A549 (cell line): ENCODE measurements at regions not wholly inside any gene's neighbourhood (a gene's known extent, or its start where the extent isn't known, plus 50 kb on each side); places are given as distances from the start of the nearest gene placed in this dataset.

Experiments
- ATAC-seq, 2 experiments: fragments of 200-7000 bp in 1 of 2; fragments of >200 bp in 1 of 2; cut with Nextera tagmentation in 1 of 2; cut with Tn5 transposase in 1 of 2; 3 replicates each; pipeline versions ENCODE4 v1.8.0 to v1.9.1; 2018 to 2020; ENCODE audit warnings: mild to moderate bottlenecking in 1 of 2, moderate library complexity in 1 of 2
- CTCF ChIA-PET: fragments of 300-600 bp; sonication (Branson Sonifier 250); formaldehyde crosslinking; extraction: SDS; loops from one replicate; lab custom pipeline; 2021; ENCODE audit warnings: antibody characterized with exemption, inconsistent platforms; lab: Yijun Ruan, JAX
- POLR2A ChIA-PET: fragments of 350-600 bp; formaldehyde crosslinking; extraction: SDS; loops from one replicate; lab custom pipeline; 2021; ENCODE audit warnings: antibody characterized with exemption, inconsistent platforms; lab: Yijun Ruan, JAX
- DNase-seq, 2 experiments: peaks; one replicate each; pipeline versions ENCODE4 v3.0.0 to v3.0.0-alpha.2; 2011 to 2016; ENCODE audit warnings: low read depth in 1 of 2, low spot score in 1 of 2
- FAIRE-seq: peaks from 2 replicates; lab custom pipeline; 2011; peaks lifted over from hg19 to GRCh38; lab: Jason Lieb, UNC
- H3K27ac ChIP-seq, 2 experiments: fragments of >200 bp; sonication (Bioruptor Twin); formaldehyde crosslinking; 3 replicates each; pipeline ENCODE4 v1.5.1; 2016 to 2017
- H3K4me1 ChIP-seq: fragments of >200 bp; sonication (Bioruptor Twin); formaldehyde crosslinking; 3 replicates; pipeline ENCODE4 v1.6.1; 2016
- H3K4me2 ChIP-seq: fragments of >200 bp; sonication (Bioruptor Twin); formaldehyde crosslinking; 3 replicates; pipeline ENCODE4 v1.6.1; 2016
- H3K4me3 ChIP-seq: fragments of >200 bp; sonication (Bioruptor Twin); formaldehyde crosslinking; 3 replicates; pipeline ENCODE4 v1.5.1; 2016
- H3K9me3 ChIP-seq: fragments of >200 bp; sonication (Bioruptor Twin); formaldehyde crosslinking; 3 replicates; pipeline ENCODE4 v1.6.1; 2016
- EHMT2 ChIP-seq: fragments of 200-600 bp; sonication (generic); IDR thresholded peaks from 2 replicates; pipeline ENCODE4 v1.6.1; 2016; ENCODE audit warnings: antibody characterized with exemption, low read depth, mild to moderate bottlenecking, moderate library complexity
- ELK1 ChIP-seq: fragments of 150-350 bp; IDR thresholded peaks from 2 replicates; pipeline ENCODE4 v1.6.1; 2014; ENCODE audit warnings: low read depth, mild to moderate bottlenecking, low read length
- EP300 ChIP-seq, 2 experiments: fragments of >200 bp; sonication (Bioruptor Twin); formaldehyde crosslinking; IDR thresholded peaks; 2 replicates in 1 of 2; 3 replicates in 1 of 2; pipeline ENCODE4 v1.6.1; 2016 to 2017
- HES2 ChIP-seq: fragments of >200 bp; sonication (Bioruptor Twin); formaldehyde crosslinking; IDR thresholded peaks from 2 replicates; pipeline ENCODE4 v1.6.1; 2016
- HEYL ChIP-seq: fragments of 250-450 bp; sonication (Bioruptor Pico); IDR thresholded peaks from 2 replicates; pipeline ENCODE4 v1.8.0; 2021; ENCODE audit warnings: mild to moderate bottlenecking, moderate library complexity
- HOXA7 ChIP-seq: fragments of 250-450 bp; sonication (Bioruptor Pico); IDR thresholded peaks from 2 replicates; pipeline ENCODE4 v1.5.0; 2020; ENCODE audit warnings: mild to moderate bottlenecking, moderate library complexity
- MAZ ChIP-seq: fragments of 150-350 bp; IDR thresholded peaks from 2 replicates; pipeline ENCODE4 v1.6.1; 2014; ENCODE audit warnings: antibody characterized with exemption, low read depth, low read length, borderline replicate concordance
- PBX3 ChIP-seq: IDR thresholded peaks from 2 replicates; pipeline ENCODE4 v1.6.1; 2012
- RAD21 ChIP-seq, 2 experiments: fragments of >200 bp in 1 of 2; sonication (Bioruptor Twin) in 1 of 2; formaldehyde crosslinking in 1 of 2; IDR thresholded peaks in 1 of 2; conservative IDR thresholded peaks in 1 of 2; 2 replicates in 1 of 2; 3 replicates in 1 of 2; pipeline ENCODE4 v1.6.1; 2012 to 2018; ENCODE audit warnings: inconsistent platforms in 1 of 2
- RFX5 ChIP-seq: fragments of 450-650 bp; IDR thresholded peaks from 2 replicates; pipeline ENCODE4 v1.7.1; 2014; ENCODE audit warnings: antibody characterized with exemption, mild to moderate bottlenecking, moderate library complexity
- TFCP2L1 ChIP-seq: fragments of 250-450 bp; sonication (Bioruptor Pico); IDR thresholded peaks from 2 replicates; pipeline ENCODE4 v1.5.0; 2021; ENCODE audit warnings: mild to moderate bottlenecking
- ZC3H11A ChIP-seq: fragments of 450-650 bp; IDR thresholded peaks from 2 replicates; pipeline ENCODE4 v1.6.1; 2014; ENCODE audit warnings: antibody characterized with exemption, mild to moderate bottlenecking
- ZNF302 ChIP-seq: fragments of 250-450 bp; sonication (Bioruptor Pico); IDR thresholded peaks from 2 replicates; pipeline ENCODE4 v1.9.0; 2021; ENCODE audit warnings: inconsistent platforms, mild to moderate bottlenecking, moderate library complexity
- ZSCAN20 ChIP-seq: fragments of 250-450 bp; sonication (Bioruptor Pico); IDR thresholded peaks from 2 replicates; pipeline ENCODE4 v1.8.0; 2022; ENCODE audit warnings: mild to moderate bottlenecking, moderate library complexity
- WGBS: methylation state at CpG from one replicate; pipeline ENCODE4 v1.1.6; 2017; ENCODE audit errors: missing lambda C conversion rate; 5-methylcytosine and 5-hydroxymethylcytosine counted together

- H3K4me1 ChIP-seq, result no peaks in the 10 kb centered on the region
- no peak overlapping the region for H3K27ac ChIP-seq
- no peak overlapping the region for H3K4me2 ChIP-seq
- no peak for TF ChIP-seq HOXA7
- no peak for TF ChIP-seq MAZ
- TF ChIP-seq RAD21 (conservative IDR thresholded peaks at IDR 0.05 in 1 of 2, IDR thresholded peaks at IDR 0.05 in 1 of 2), result no peak
- no peak for TF ChIP-seq ZSCAN20
- TF ChIP-seq ZNF302, result no peak
- no peak for TF ChIP-seq TFCP2L1 (CRISPR knock-in tag)
- no peak for TF ChIP-seq EP300 (IDR thresholded peaks at IDR 0.05)
- TF ChIP-seq, all 56 proteins: peak for 0
- DNase-seq (no peak), FAIRE-seq (no peak), ATAC-seq (no peak)
- 61% methylated on average over 29 of the region's 29 CpGs for WGBS
- ChIA-PET POLR2A (no interaction called here), CTCF (no interaction called here)
- Histone ChIP-seq H3K4me3 (no peak overlapping the region), H3K9me3 (peaks cover 11% of the 10 kb centered on the region; the same call in 1 of the 3 replicates)
Observed at GRCh38 chr2:468648-469336, 180.9 kb upstream of the ALKAL2 start.

GRCh38 chr2:467892-468647, 180.2 kb upstream of the ALKAL2 start:
- no peak for FAIRE-seq
- Histone ChIP-seq H3K9me3 (peaks cover 8% of the 10 kb centered on the region; the same call in 1 of the 3 replicates), H3K4me2 (no peak overlapping the region), H3K4me1 (no peaks in the 10 kb centered on the region), H3K4me3 (no peak overlapping the region), H3K27ac (no peak overlapping the region)
- TF ChIP-seq ELK1 (no peak), HES2 (no peak), RFX5 (no peak)
- DNase-seq, result no peak
- ChIA-PET CTCF (no interaction called here), POLR2A (no interaction called here)
- no peak for ATAC-seq
- 68% methylated on average over 59 of the region's 69 CpGs for WGBS

- Histone ChIP-seq H3K4me2 (no peak overlapping the region), H3K9me3 (peaks cover 8% of the 10 kb centered on the region; the same call in 1 of the 3 replicates), H3K4me1 (no peaks in the 10 kb centered on the region), H3K4me3 (no peak overlapping the region), H3K27ac (no peak overlapping the region)
- no peak for FAIRE-seq
- no peak for DNase-seq
- ATAC-seq, result no peak
- CTCF ChIA-PET, result no interaction called here
- POLR2A ChIA-PET, result no interaction called here
- TF ChIP-seq EHMT2 (no peak), MAZ (no peak), PBX3 (no peak), HEYL (no peak)
- TF ChIP-seq, all 56 proteins: peak for 0
- WGBS, result 53% methylated on average over 13 of the region's 18 CpGs
Observed at GRCh38 chr2:467543-467891, 179.6 kb upstream of the ALKAL2 start.

GRCh38 chr2:467101-467500, 179.2 kb upstream of the ALKAL2 start:
- H3K4me2 ChIP-seq, result no peak overlapping the region
- no peak for FAIRE-seq
- ChIA-PET POLR2A (no interaction called here), CTCF (no interaction called here)
- no peak overlapping the region for H3K27ac ChIP-seq
- no peak overlapping the region for H3K4me3 ChIP-seq
- ATAC-seq, result no peak
- DNase-seq, result no peak
- H3K9me3 ChIP-seq, result peaks cover 8% of the 10 kb centered on the region; the same call in 1 of the 3 replicates
- TF ChIP-seq ZC3H11A (no peak), MAZ (no peak)
- H3K4me1 ChIP-seq, result no peaks in the 10 kb centered on the region
- 32% methylated on average over 12 of the region's 15 CpGs for WGBS
